K562 (cell line): ENCODE measurements at regions not wholly inside any gene's neighbourhood (a gene's known extent, or its start where the extent isn't known, plus 50 kb on each side); places are given as distances from the start of the nearest gene placed in this dataset.

Experiments used
- ATAC-seq: fragments of 200-7000 bp; cut with Tn5 transposase; 3 replicates; pipeline ENCODE4 v1.9.1; 2020; ENCODE audit warnings: moderate library complexity
- BruUV-seq: library from RNA; stranded (reverse); fragments of 400-500 nt; replicated peaks from 2 replicates; lab custom pipeline; 2021; lab: Mats Ljungman, UMichigan
- CTCF ChIA-PET: fragments of 300-600 bp; formaldehyde crosslinking; extraction: SDS; loops from one replicate; lab custom pipeline; 2021; ENCODE audit warnings: low intra/inter-chr PET ratio; lab: Yijun Ruan, JAX
- POLR2A ChIA-PET: fragments of 300-600, 350-650 bp; sonication (Branson Sonifier 250); formaldehyde crosslinking; extraction: SDS; loops from one replicate; lab custom pipeline; 2021; ENCODE audit warnings: antibody characterized with exemption, inconsistent platforms; lab: Yijun Ruan, JAX
- DNase-seq, 4 experiments: peaks; one replicate each; pipeline versions ENCODE4 v3.0.0 to v3.0.0-alpha.2; 2011 to 2018; ENCODE audit warnings: low spot score in 3 of 4, mixed read lengths in 3 of 4; ENCODE audit errors: extremely low read depth in 1 of 4
- FAIRE-seq: peaks from 2 replicates; lab custom pipeline; 2011; peaks lifted over from hg19 to GRCh38; lab: Jason Lieb, UNC
- H2AFZ ChIP-seq: 2 replicates; pipeline ENCODE4 v1.6.0; 2011; ENCODE audit warnings: low read depth, low read length, control low read depth, inconsistent platforms
- H3K27ac ChIP-seq: fragments of 200-600 bp; 3 replicates; pipeline ENCODE4 v1.8.0; 2011; ENCODE audit warnings: low read depth, mild to moderate bottlenecking, control low read depth, inconsistent platforms, low read length, moderate library complexity, mixed read lengths; ENCODE audit errors: extremely low read depth
- H3K27me3 ChIP-seq, 2 experiments: fragments of 300-600 bp in 1 of 2; 2 replicates in 1 of 2; 3 replicates in 1 of 2; pipeline versions ENCODE4 v1.6.0 to v1.8.0; 2011; ENCODE audit warnings: inconsistent platforms in 2 of 2, low read length in 2 of 2, mild to moderate bottlenecking in 1 of 2, mixed read lengths in 1 of 2, moderate library complexity in 1 of 2; ENCODE audit not compliant: control insufficient read depth in 2 of 2, insufficient read depth in 2 of 2
- H3K36me3 ChIP-seq: fragments of 300-600 bp; 3 replicates; pipeline ENCODE4 v1.8.0; 2011; ENCODE audit warnings: mild to moderate bottlenecking, low read length, inconsistent platforms; ENCODE audit not compliant: control insufficient read depth, insufficient read depth
- H3K4me1 ChIP-seq, 2 experiments: fragments of 200-600 bp in 1 of 2; replicated peaks in 1 of 2; 2 replicates in 1 of 2; 3 replicates in 1 of 2; pipeline versions ENCODE4 v1.5.1 to v1.8.0; 2011; ENCODE audit warnings: inconsistent platforms in 2 of 2, low read length in 2 of 2, mild to moderate bottlenecking in 1 of 2, mixed read lengths in 1 of 2, moderate library complexity in 1 of 2; ENCODE audit not compliant: control insufficient read depth in 2 of 2, insufficient read depth in 2 of 2
- H3K4me2 ChIP-seq: 2 replicates; pipeline ENCODE4 v1.6.1; 2011; ENCODE audit warnings: low read length, control low read depth, inconsistent platforms, mixed read lengths; ENCODE audit not compliant: insufficient read depth
- H3K4me3 ChIP-seq: fragments of 200-600 bp; sonication (generic), shearing (Covaris generic); 2 replicates; pipeline ENCODE4 v1.5.1; 2016; ENCODE audit warnings: control low read depth, inconsistent platforms
- H3K79me2 ChIP-seq: fragments of 200-600 bp; 3 replicates; pipeline ENCODE4 v1.8.0; 2011; ENCODE audit warnings: low read length, inconsistent platforms; ENCODE audit not compliant: control insufficient read depth, insufficient read depth
- H3K9ac ChIP-seq, 2 experiments: 2 replicates each; pipeline versions ENCODE4 v1.6.0 to v1.6.1; 2011; ENCODE audit warnings: low read depth in 2 of 2, low read length in 2 of 2, control low read depth in 1 of 2, inconsistent platforms in 1 of 2, mild to moderate bottlenecking in 1 of 2, mixed read lengths in 1 of 2; ENCODE audit not compliant: insufficient read depth in 1 of 2
- H3K9me1 ChIP-seq: one replicate; pipeline ENCODE4 v1.6.0; 2011; ENCODE audit warnings: inconsistent platforms, mild to moderate bottlenecking, low read length, moderate library complexity; ENCODE audit not compliant: control insufficient read depth, insufficient read depth
- H3K9me3 ChIP-seq: replicated peaks from 2 replicates; pipeline ENCODE4 v1.5.1; 2011; ENCODE audit warnings: low read depth, low read length, inconsistent platforms; ENCODE audit not compliant: control insufficient read depth, insufficient read depth
- H4K20me1 ChIP-seq: replicated peaks from 2 replicates; pipeline ENCODE4 v1.6.1; 2011; ENCODE audit warnings: low read length, inconsistent platforms, mixed read lengths; ENCODE audit not compliant: control insufficient read depth, insufficient read depth
- CBX5 ChIP-seq: IDR thresholded peaks from 2 replicates; pipeline ENCODE4 v1.6.1; 2014; ENCODE audit warnings: low read depth, borderline replicate concordance
- CBX8 ChIP-seq: fragments of 200-600 bp; sonication (generic); IDR thresholded peaks from 2 replicates; pipeline ENCODE4 v1.6.1; 2012; ENCODE audit warnings: borderline replicate concordance, mixed run types, low read depth, mild to moderate bottlenecking, moderate library complexity, mixed read lengths, low read length, control low read depth, inconsistent platforms; ENCODE audit not compliant: poor library complexity, severe bottlenecking; ENCODE audit errors: extremely low read depth
- CCNT2 ChIP-seq: IDR thresholded peaks from 2 replicates; pipeline ENCODE4 v1.6.1; 2011; ENCODE audit warnings: borderline replicate concordance, low read depth, mild to moderate bottlenecking, moderate library complexity, mixed read lengths, low read length; ENCODE audit not compliant: insufficient read length; ENCODE audit errors: extremely low read depth
- E4F1 ChIP-seq: fragments of 250-450 bp; sonication (Bioruptor Pico); IDR thresholded peaks from 2 replicates; pipeline ENCODE4 v1.5.0; 2021; ENCODE audit warnings: mild to moderate bottlenecking, borderline replicate concordance
- ETV1 ChIP-seq: fragments of 450-650 bp; conservative IDR thresholded peaks from 2 replicates; pipeline ENCODE4 v1.6.1; 2016; ENCODE audit warnings: missing genetic modification characterization, control low read depth, low read depth, missing compliant biosample characterization
- ETV6 ChIP-seq, 3 experiments: fragments of 150-350 bp in 1 of 3; sonication (generic) in 1 of 3; formaldehyde crosslinking in 1 of 3; IDR thresholded peaks; 2 replicates each; pipeline versions ENCODE4 v1.6.1 to v1.8.0; 2014 to 2022; ENCODE audit warnings: borderline replicate concordance in 2 of 3, low read depth in 2 of 3, antibody characterized with exemption in 1 of 3, low read length in 1 of 3, mild to moderate bottlenecking in 1 of 3, missing genetic modification reagents in 1 of 3
- JUN ChIP-seq, 2 experiments: sonication (generic) in 1 of 2; formaldehyde crosslinking in 1 of 2; IDR thresholded peaks; 2 replicates each; pipeline versions ENCODE4 v1.6.1 to v1.8.0; 2012 to 2022; ENCODE audit warnings: borderline replicate concordance in 2 of 2, mild to moderate bottlenecking in 2 of 2, improper control_type of control experiment in 1 of 2, low read depth in 1 of 2, low read length in 1 of 2, missing genetic modification reagents in 1 of 2
- NFIC ChIP-seq: fragments of 450-650 bp; IDR thresholded peaks from 2 replicates; pipeline ENCODE4 v1.6.1; 2017; ENCODE audit warnings: mild to moderate bottlenecking, inconsistent platforms
- OTX1 ChIP-seq: fragments of 450-650 bp; formaldehyde crosslinking; IDR thresholded peaks from 2 replicates; pipeline ENCODE4 v1.4.0; 2022; ENCODE audit warnings: mild to moderate bottlenecking
- RBM15 ChIP-seq: fragments of 200-400 bp; formaldehyde crosslinking; IDR thresholded peaks from 2 replicates; pipeline ENCODE4 v1.6.1; 2018; ENCODE audit warnings: mild to moderate bottlenecking, low read length, moderate library complexity; ENCODE audit not compliant: insufficient read depth
- TCF3 ChIP-seq: sonication (generic); formaldehyde crosslinking; IDR thresholded peaks from 2 replicates; pipeline ENCODE4 v1.4.0; 2020; ENCODE audit warnings: mild to moderate bottlenecking, missing genetic modification reagents
- ZNF408 ChIP-seq: fragments of 250-450 bp; sonication (Bioruptor Pico); IDR thresholded peaks from 2 replicates; pipeline ENCODE4 v1.4.0; 2020; ENCODE audit warnings: low read depth, mild to moderate bottlenecking, moderate library complexity
- WGBS: fragments of 100-300 bp; shearing (Covaris generic); methylation state at CpG from one replicate; pipeline ENCODE4 v1.1.6; 2016; ENCODE audit warnings: low coverage, mixed read lengths; ENCODE audit not compliant: insufficient coverage; ENCODE audit errors: missing lambda C conversion rate; 5-methylcytosine and 5-hydroxymethylcytosine counted together
- in situ Hi-C: fragments of 300-500 bp; cut with MboI; formaldehyde crosslinking; loops from 4 replicates; pipeline ENCODE4 v1.15.0; 2018; ENCODE audit warnings: inconsistent platforms, mixed read lengths
- intact Hi-C: fragments of 100-400 bp; cut with micrococcal nuclease; formaldehyde crosslinking; loops from 2 replicates; pipeline ENCODE4 v1.14.2; 2022

- Histone ChIP-seq H3K27ac (no peak overlapping the region), H3K4me3 (no peak overlapping the region), H3K27me3 (0 out of 5 replicates have a peak, but pooled peaks cover 0 to 5% of the 10 kb centered on the region in 2 experiments), H3K9me1 (no peaks in the 10 kb centered on the region), H3K79me2 (no peaks in the 10 kb centered on the region), H3K9me3 (no peaks in the 10 kb centered on the region), H4K20me1 (no peaks in the 10 kb centered on the region), H3K4me1 (no peaks in the 10 kb centered on the region), H3K4me2 (no peak overlapping the region), H2AFZ (no peak overlapping the region), H3K36me3 (no peaks in the 10 kb centered on the region), H3K9ac (no peak overlapping the region)
- ATAC-seq, result no peak
- ChIA-PET CTCF (no interaction called here), POLR2A (interaction anchor here (0.6 kb wide), 2 partner anchors 386 to 389 kb away, joined by 3 to 4 read pairs; no protein-coding TSS in a partner anchor)
- TF ChIP-seq ZNF408 (CRISPR knock-in tag) (no peak), CBX5 (no peak), JUN (IDR thresholded peaks at IDR 0.05; ENCODE audit: borderline replicate concordance, low read depth, low read length) (no peak), JUN (CRISPR knock-in tag; IDR thresholded peaks at IDR 0.05; ENCODE audit: borderline replicate concordance) (no peak), NFIC (no peak), ETV6 (IDR thresholded peaks at IDR 0.05; ENCODE audit: borderline replicate concordance in 1 of 2, low read depth in 2 of 2, low read length in 1 of 2) (no peak), ETV6 (CRISPR knock-in tag; IDR thresholded peaks at IDR 0.05; ENCODE audit: borderline replicate concordance) (no peak), TCF3 (CRISPR knock-in tag) (no peak), RBM15 (no peak), OTX1 (no peak), CBX8 (no peak), ETV1 (tag) (no peak), E4F1 (CRISPR knock-in tag) (no peak), CCNT2 (no peak)
- intact Hi-C loops, result no loop called here
- BruUV-seq, result no TSS peak
- in situ Hi-C loops, result no loop called here
- WGBS, result 3% methylated on average over 3 of the region's 3 CpGs
- peak; percentile 55 for FAIRE-seq
- DNase-seq, result no peak
These were observed 56.0 kb upstream of the CD53 start for GRCh38 chr1:110816945-110817344.
